Liver (tissue), 8 donors: ENCODE measurements at regions not wholly inside any gene's neighbourhood (a gene's known extent, or its start where the extent isn't known, plus 50 kb on each side); places are given as distances from the start of the nearest gene placed in this dataset.

Source experiments
- DNase-seq: peaks from one replicate; pipeline ENCODE4 v3.0.0-alpha.2; 2017; ENCODE audit warnings: low spot score
- H3K27ac ChIP-seq, 2 donors: one replicate each; pipeline ENCODE4 v1.7.0; 2013; ENCODE audit warnings: inconsistent platforms in 2 of 2, low read length in 2 of 2, control low read depth in 1 of 2, low read depth in 1 of 2, mild to moderate bottlenecking in 1 of 2
- H3K27me3 ChIP-seq, 4 donors: one replicate each; pipeline versions ENCODE4 v1.6.1 to v1.7.0; 2013; ENCODE audit warnings: low read length in 3 of 4, inconsistent platforms in 1 of 4, mild to moderate bottlenecking in 1 of 4, moderate library complexity in 1 of 4; ENCODE audit not compliant: control insufficient read depth in 4 of 4, insufficient read depth in 4 of 4
- H3K36me3 ChIP-seq, 4 donors: one replicate each; pipeline versions ENCODE4 v1.6.1 to v1.7.0; 2013; ENCODE audit warnings: low read length in 3 of 4, mild to moderate bottlenecking in 3 of 4, low read depth in 1 of 4, moderate library complexity in 1 of 4; ENCODE audit not compliant: control insufficient read depth in 4 of 4, insufficient read depth in 3 of 4
- H3K4me1 ChIP-seq, 4 donors: one replicate each; pipeline versions ENCODE4 v1.6.1 to v1.7.0; 2013; ENCODE audit warnings: low read length in 3 of 4, mild to moderate bottlenecking in 3 of 4, moderate library complexity in 1 of 4; ENCODE audit not compliant: control insufficient read depth in 4 of 4, insufficient read depth in 4 of 4
- H3K4me3 ChIP-seq, 3 donors: one replicate each; pipeline versions ENCODE4 v1.6.1 to v1.7.0; 2013; ENCODE audit warnings: low read length in 3 of 3, control low read depth in 1 of 3, low read depth in 1 of 3, mild to moderate bottlenecking in 1 of 3
- H3K9ac ChIP-seq, 2 donors: one replicate each; pipeline ENCODE4 v1.7.0; 2013; ENCODE audit warnings: low read length in 2 of 2, mild to moderate bottlenecking in 2 of 2, moderate library complexity in 2 of 2, control low read depth in 1 of 2, low read depth in 1 of 2
- H3K9me3 ChIP-seq, 4 donors: one replicate each; pipeline versions ENCODE4 v1.6.1 to v1.7.0; 2013; ENCODE audit warnings: low read length in 3 of 4; ENCODE audit not compliant: control insufficient read depth in 4 of 4
- ATF3 ChIP-seq: IDR thresholded peaks from 2 replicates; pipeline ENCODE4 v1.6.1; 2016; ENCODE audit warnings: antibody characterized with exemption
- EGR1 ChIP-seq, 2 donors: IDR thresholded peaks; 2 replicates each; pipeline ENCODE4 v1.6.1; 2016 to 2018; ENCODE audit warnings: antibody characterized with exemption in 2 of 2, low read depth in 2 of 2
- FOXA1 ChIP-seq: IDR thresholded peaks from 2 replicates; pipeline ENCODE4 v1.6.1; 2016; ENCODE audit warnings: antibody characterized with exemption
- FOXA2 ChIP-seq: IDR thresholded peaks from 2 replicates; pipeline ENCODE4 v1.6.1; 2016; ENCODE audit warnings: antibody characterized with exemption
- GABPA ChIP-seq, 2 donors: IDR thresholded peaks in 1 of 2; conservative IDR thresholded peaks in 1 of 2; 2 replicates each; pipeline ENCODE4 v1.6.1; 2016; ENCODE audit warnings: antibody characterized with exemption in 2 of 2, mild to moderate bottlenecking in 1 of 2, moderate library complexity in 1 of 2
- HNF4A ChIP-seq, 2 donors: conservative IDR thresholded peaks; 2 replicates each; pipeline ENCODE4 v1.6.1; 2016; ENCODE audit warnings: antibody characterized with exemption in 2 of 2, mild to moderate bottlenecking in 2 of 2
- HNF4G ChIP-seq: IDR thresholded peaks from 2 replicates; pipeline ENCODE4 v1.6.1; 2016; ENCODE audit warnings: antibody characterized with exemption
- NR2F2 ChIP-seq: IDR thresholded peaks from 2 replicates; pipeline ENCODE4 v1.6.1; 2016; ENCODE audit warnings: antibody characterized with exemption
- RAD21 ChIP-seq, 2 donors: IDR thresholded peaks; 2 replicates each; pipeline ENCODE4 v1.6.1; 2016; ENCODE audit warnings: antibody characterized with exemption in 2 of 2, mild to moderate bottlenecking in 2 of 2
- RXRA ChIP-seq, 2 donors: IDR thresholded peaks; 2 replicates each; pipeline ENCODE4 v1.6.1; 2017 to 2018; ENCODE audit warnings: antibody characterized with exemption in 2 of 2, mild to moderate bottlenecking in 1 of 2
- SP1 ChIP-seq: IDR thresholded peaks from 2 replicates; pipeline ENCODE4 v1.6.1; 2018; ENCODE audit warnings: antibody characterized with exemption, mild to moderate bottlenecking
- TAF1 ChIP-seq: conservative IDR thresholded peaks from 2 replicates; pipeline ENCODE4 v1.6.1; 2016; ENCODE audit warnings: antibody characterized with exemption, mild to moderate bottlenecking
- YY1 ChIP-seq: IDR thresholded peaks from 2 replicates; pipeline ENCODE4 v1.6.1; 2016; ENCODE audit warnings: antibody characterized with exemption, mild to moderate bottlenecking
- WGBS: extraction: QIAGEN DNeasy Blood & Tissue Kit; methylation state at CpG from one replicate; pipeline ENCODE4 v1.1.7; 2013; 5-methylcytosine and 5-hydroxymethylcytosine counted together
- TF ChIP-seq, protein P1 (sequence below): IDR thresholded peaks from 2 replicates; pipeline ENCODE4 v1.6.1; 2016; ENCODE audit warnings: antibody characterized with exemption
- TF ChIP-seq, protein P2 (sequence below): IDR thresholded peaks from 2 replicates; pipeline ENCODE4 v1.6.1; 2016; ENCODE audit warnings: antibody characterized with exemption, mild to moderate bottlenecking
- TF ChIP-seq, protein P3 (sequence below): fragments of 150-350 bp; IDR thresholded peaks from 2 replicates; pipeline ENCODE4 v1.5.1; 2017; ENCODE audit warnings: improper control_type of control experiment, low read depth, low read length; ENCODE audit not compliant: missing input control
- TF ChIP-seq, protein P4 (sequence below): IDR thresholded peaks from 2 replicates; pipeline ENCODE4 v1.6.1; 2016; ENCODE audit warnings: antibody characterized with exemption
- donor health status: healthy.
- donor health status: healthy.
- donor health status: healthy.
- donor health status: healthy.
- donor health status: healthy.

DNA sequence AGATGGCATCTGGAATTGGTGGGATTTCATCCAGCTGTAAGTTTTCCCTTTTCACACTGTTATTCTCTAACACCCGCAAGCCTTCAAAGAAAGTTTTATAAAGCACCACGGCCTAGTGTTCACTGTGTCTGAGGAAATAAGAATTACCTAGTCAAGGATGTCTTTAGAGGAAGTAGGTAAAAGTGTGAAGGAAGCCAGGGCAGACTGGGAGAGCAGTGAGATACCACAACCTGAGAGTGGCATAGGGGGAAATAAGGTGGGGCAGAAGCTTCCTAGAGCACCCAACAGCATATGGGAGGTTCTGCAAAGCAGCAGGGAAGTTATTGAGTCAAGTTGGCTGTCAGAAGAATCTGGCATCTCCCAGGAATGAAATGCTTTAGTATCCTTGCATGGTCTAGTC, 241.2 kb downstream of the CETN3 start:
- Histone ChIP-seq H3K4me3 (no peak overlapping the region), H3K36me3 (no peaks in the 10 kb centered on the region), H3K9ac (no peak overlapping the region), H3K4me1 (no peaks in the 10 kb centered on the region), H3K27me3 (no peaks in the 10 kb centered on the region), H3K9me3 (no peaks in the 10 kb centered on the region), H3K27ac (no peak overlapping the region)
- no peak for TF ChIP-seq GABPA (IDR thresholded peaks at IDR 0.05 in 1 of 2, conservative IDR thresholded peaks at IDR 0.05 in 1 of 2)
- TF ChIP-seq, protein P1, sequence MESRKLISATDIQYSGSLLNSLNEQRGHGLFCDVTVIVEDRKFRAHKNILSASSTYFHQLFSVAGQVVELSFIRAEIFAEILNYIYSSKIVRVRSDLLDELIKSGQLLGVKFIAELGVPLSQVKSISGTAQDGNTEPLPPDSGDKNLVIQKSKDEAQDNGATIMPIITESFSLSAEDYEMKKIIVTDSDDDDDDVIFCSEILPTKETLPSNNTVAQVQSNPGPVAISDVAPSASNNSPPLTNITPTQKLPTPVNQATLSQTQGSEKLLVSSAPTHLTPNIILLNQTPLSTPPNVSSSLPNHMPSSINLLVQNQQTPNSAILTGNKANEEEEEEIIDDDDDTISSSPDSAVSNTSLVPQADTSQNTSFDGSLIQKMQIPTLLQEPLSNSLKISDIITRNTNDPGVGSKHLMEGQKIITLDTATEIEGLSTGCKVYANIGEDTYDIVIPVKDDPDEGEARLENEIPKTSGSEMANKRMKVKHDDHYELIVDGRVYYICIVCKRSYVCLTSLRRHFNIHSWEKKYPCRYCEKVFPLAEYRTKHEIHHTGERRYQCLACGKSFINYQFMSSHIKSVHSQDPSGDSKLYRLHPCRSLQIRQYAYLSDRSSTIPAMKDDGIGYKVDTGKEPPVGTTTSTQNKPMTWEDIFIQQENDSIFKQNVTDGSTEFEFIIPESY = no peak
- no peak for TF ChIP-seq TAF1
- no peak for TF ChIP-seq RAD21 (IDR thresholded peaks at IDR 0.05)
- TF ChIP-seq, protein P2, sequence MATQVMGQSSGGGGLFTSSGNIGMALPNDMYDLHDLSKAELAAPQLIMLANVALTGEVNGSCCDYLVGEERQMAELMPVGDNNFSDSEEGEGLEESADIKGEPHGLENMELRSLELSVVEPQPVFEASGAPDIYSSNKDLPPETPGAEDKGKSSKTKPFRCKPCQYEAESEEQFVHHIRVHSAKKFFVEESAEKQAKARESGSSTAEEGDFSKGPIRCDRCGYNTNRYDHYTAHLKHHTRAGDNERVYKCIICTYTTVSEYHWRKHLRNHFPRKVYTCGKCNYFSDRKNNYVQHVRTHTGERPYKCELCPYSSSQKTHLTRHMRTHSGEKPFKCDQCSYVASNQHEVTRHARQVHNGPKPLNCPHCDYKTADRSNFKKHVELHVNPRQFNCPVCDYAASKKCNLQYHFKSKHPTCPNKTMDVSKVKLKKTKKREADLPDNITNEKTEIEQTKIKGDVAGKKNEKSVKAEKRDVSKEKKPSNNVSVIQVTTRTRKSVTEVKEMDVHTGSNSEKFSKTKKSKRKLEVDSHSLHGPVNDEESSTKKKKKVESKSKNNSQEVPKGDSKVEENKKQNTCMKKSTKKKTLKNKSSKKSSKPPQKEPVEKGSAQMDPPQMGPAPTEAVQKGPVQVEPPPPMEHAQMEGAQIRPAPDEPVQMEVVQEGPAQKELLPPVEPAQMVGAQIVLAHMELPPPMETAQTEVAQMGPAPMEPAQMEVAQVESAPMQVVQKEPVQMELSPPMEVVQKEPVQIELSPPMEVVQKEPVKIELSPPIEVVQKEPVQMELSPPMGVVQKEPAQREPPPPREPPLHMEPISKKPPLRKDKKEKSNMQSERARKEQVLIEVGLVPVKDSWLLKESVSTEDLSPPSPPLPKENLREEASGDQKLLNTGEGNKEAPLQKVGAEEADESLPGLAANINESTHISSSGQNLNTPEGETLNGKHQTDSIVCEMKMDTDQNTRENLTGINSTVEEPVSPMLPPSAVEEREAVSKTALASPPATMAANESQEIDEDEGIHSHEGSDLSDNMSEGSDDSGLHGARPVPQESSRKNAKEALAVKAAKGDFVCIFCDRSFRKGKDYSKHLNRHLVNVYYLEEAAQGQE = no peak
- no peak for TF ChIP-seq YY1
- TF ChIP-seq EGR1 (IDR thresholded peaks at IDR 0.05; ENCODE audit: low read depth in 2 of 2) = no peak
- no peak for TF ChIP-seq HNF4A (conservative IDR thresholded peaks at IDR 0.05)
- TF ChIP-seq FOXA2 = no peak
- 95% methylated on average over 2 of the region's 2 CpGs for WGBS
- DNase-seq = no peak

GRCh38 chr5:90166816-90167215, 242.7 kb downstream of the CETN3 start:
- Histone ChIP-seq H3K27me3 (peaks cover 0 to 2% (median 0%) of the 10 kb centered on the region in 4 donors), H3K36me3 (no peaks in the 10 kb centered on the region), H3K4me3 (no peak overlapping the region), H3K4me1 (no peaks in the 10 kb centered on the region), H3K9me3 (no peaks in the 10 kb centered on the region), H3K27ac (no peak overlapping the region), H3K9ac (no peak overlapping the region)
- DNase-seq = no peak
- TF ChIP-seq, protein P1 = no peak
- TF ChIP-seq, protein P2 = no peak
- no peak for TF ChIP-seq FOXA2
- no peak for TF ChIP-seq ATF3
- no peak for TF ChIP-seq EGR1 (IDR thresholded peaks at IDR 0.05; ENCODE audit: low read depth in 2 of 2)
- TF ChIP-seq, protein P3, sequence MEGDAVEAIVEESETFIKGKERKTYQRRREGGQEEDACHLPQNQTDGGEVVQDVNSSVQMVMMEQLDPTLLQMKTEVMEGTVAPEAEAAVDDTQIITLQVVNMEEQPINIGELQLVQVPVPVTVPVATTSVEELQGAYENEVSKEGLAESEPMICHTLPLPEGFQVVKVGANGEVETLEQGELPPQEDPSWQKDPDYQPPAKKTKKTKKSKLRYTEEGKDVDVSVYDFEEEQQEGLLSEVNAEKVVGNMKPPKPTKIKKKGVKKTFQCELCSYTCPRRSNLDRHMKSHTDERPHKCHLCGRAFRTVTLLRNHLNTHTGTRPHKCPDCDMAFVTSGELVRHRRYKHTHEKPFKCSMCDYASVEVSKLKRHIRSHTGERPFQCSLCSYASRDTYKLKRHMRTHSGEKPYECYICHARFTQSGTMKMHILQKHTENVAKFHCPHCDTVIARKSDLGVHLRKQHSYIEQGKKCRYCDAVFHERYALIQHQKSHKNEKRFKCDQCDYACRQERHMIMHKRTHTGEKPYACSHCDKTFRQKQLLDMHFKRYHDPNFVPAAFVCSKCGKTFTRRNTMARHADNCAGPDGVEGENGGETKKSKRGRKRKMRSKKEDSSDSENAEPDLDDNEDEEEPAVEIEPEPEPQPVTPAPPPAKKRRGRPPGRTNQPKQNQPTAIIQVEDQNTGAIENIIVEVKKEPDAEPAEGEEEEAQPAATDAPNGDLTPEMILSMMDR = no peak
- TF ChIP-seq RXRA (IDR thresholded peaks at IDR 0.05) = no peak
- TF ChIP-seq, protein P4, sequence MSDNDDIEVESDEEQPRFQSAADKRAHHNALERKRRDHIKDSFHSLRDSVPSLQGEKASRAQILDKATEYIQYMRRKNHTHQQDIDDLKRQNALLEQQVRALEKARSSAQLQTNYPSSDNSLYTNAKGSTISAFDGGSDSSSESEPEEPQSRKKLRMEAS = no peak
- TF ChIP-seq FOXA1 = no peak
- no peak for TF ChIP-seq YY1
- no peak for TF ChIP-seq HNF4G
- no peak for TF ChIP-seq SP1
- no peak for TF ChIP-seq HNF4A (conservative IDR thresholded peaks at IDR 0.05)
- no peak for TF ChIP-seq NR2F2
